ENCODE measurements at regions not wholly inside any gene's neighbourhood (a gene's known extent, or its start where the extent isn't known, plus 50 kb on each side); places are given as distances from the start of the nearest gene placed in this dataset.
"Not testable (repeated sequence)": the region's sequence is repeated elsewhere in the genome, so short reads cannot be mapped to it uniquely, and the experiment has no call there.

DNA sequence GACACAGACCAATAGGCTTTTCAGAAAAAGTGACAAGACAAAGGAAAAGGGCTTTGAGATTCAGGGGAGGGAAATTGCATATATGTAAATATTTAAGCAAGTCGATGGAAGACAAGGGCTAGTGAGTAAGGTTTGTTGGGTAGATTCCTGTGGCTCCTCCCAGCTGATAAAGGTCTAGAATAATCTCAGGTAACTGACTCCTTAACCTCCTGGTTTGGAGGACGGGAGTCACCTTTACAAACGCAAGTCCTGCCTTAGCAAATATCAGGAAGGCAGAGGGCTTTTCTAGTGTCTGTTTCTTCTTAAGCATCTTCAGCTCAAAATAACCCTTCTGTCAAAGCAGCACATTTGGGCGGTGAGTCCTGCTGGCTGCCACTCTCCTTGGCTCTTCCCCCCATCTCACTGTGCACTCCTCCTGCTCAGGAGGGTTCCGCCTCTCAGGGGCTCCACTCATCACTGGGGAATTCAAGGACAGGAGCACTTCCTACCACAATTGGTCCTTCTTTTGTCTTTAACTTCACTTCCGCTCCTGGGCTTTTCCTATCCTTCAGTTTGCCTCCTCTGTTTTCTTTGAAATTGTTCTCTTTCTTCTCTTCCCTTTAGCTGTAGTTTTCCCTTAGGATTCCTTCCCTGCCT is 496.3 kb upstream of the KLF6 start:
- DNase-seq: no peak

DNA sequence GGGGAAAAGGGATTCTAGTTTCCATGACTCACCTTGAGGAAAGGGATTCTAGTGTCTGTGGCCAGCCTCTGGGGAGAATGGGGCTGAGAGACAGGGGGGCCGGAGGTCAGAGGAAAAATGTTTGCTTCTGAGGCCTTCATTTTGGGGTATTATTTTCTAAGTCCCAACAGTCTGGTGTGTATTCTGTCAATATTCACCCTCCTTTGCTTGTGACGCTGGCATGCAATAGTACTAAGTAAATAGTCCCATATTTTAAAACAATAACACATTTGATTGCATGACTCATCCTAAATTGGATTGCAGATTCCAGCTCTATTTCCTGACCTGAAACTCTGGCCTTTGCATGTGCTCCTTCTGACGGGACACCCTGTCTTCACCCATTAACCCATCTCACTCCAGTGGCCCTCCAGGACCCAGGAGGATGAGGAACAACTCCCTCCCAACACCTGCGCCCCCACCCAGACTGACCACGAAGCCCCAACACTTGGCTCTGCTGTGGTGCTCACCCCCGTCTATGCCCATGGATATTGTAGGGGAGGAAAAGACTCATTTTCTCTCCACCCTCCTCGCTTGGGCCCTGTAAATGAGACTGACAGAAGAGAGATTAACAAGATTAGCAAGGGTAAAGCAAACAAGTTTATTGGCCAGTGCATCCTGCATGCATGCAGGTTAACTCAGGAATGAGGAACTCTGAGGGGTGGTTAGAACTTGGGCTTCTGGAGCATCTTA is 495.6 kb upstream of the KLF6 start:
- no peak for DNase-seq

DNA sequence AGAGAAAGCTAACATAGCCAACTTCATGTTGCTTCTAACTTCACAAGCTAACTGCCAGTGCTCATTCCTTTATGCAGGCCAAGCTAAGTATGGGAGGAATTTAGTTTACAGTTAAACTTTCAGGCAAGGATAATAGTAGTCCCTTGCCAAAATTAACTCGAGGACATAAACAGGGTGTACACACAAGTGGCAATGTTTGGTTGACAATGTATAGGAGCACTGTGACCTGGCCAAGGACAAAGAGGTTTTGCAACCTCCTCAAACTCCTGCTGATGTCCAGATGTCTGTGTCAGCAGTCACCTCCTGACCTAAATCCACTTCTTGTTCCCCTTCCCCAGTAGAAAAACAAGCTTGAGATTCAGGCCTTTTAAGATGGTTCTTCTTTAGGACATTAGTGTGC is 494.6 kb upstream of the KLF6 start:
- DNase-seq: no peak

DNA sequence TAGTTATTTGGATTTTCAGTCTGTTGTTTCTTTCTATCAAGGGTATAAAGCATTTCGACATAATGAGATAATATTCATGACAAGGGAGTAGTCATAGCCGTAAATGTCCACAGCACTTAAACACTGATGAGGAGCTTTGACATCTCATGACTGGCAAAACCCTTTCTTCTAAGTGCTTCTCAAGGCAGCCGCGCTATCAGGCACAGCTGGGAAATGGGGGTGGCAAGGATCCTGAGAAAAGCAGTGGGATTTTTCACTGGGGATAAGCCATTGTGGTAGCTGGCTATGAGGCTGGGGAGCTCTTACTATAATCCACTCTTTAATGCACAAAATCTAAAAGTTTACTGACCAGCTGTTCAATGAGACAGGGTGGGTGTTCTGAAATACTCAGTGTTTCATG is 493.2 kb upstream of the KLF6 start:
- DNase-seq: no peak

DNA sequence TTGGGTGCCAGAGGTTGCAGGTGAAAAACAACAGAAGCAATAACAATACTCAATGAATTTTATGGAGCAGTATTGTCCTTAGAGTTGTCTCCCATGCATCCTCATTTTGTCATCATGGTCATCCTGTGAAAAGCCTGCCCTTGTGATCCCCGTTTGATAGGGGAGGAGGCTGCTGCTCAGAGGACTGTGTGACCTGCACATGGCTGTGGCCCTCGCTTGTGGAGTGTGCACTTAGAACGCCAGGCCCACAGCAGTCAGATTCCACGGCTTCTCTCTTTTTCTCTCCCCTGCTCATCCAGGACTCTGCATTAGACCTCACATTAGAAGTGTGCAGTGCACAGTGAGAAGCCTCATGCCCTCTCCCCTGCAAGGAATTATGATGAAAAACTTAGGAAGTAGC is 491.1 kb upstream of the KLF6 start:
- DNase-seq: no peak

DNA sequence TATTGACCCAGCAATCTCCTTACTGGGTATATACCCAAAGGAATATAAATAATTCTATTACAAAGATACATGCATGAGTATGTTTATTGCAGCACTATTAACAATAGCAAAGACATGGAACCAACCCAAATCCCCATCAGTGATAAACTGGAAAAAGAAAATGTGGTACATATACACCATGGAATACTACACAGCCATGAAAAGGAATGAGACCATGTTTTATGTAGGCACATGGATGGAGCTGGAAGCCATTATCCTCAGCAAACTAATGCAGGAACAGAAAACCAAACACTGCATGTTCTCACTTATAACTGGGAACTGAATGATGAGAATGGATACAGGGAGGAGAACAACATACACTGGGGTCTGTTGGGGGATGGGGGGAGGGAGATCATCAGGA is 489.7 kb upstream of the KLF6 start:
- DNase-seq: not testable (repeated sequence)

DNA sequence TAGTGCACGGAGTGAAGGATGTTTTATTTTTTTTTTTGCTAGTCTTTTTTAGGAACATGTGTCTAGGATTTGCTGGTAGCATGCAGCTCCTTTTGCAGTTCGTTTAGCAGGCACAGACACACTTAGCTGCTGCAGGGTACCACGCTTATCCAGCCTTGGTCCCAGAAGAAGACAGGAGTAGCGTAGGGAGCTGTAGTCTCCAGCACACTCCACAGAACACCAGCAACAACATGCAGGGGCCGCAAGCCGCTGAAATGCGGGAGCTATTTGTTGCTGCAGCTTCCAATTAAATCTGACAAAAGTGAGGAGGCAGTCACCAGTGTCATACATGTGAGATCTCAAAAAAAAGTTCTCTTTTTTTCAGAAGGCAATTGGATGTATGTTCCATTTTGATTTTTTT is 486.2 kb upstream of the KLF6 start:
- DNase-seq: no peak

DNA sequence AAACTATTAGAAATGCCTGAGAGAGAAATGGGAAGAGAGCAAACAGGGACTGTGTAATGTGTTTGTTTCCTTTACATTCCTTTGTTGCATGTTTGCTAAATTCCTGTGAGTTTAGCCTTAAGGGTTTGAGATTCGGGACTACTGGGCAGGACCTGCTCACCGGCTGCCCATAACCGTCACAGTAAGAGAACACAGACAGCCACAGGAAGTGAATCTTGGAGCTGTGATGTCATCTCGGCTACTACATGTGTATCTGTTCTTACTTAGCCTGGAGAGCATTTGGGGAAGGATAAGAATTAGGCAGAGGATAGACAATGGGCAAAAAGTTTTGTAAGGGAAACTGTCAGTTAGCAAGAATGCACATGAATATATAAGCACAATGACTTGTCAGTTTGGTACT is 485.1 kb upstream of the KLF6 start:
- no peak for DNase-seq

DNA sequence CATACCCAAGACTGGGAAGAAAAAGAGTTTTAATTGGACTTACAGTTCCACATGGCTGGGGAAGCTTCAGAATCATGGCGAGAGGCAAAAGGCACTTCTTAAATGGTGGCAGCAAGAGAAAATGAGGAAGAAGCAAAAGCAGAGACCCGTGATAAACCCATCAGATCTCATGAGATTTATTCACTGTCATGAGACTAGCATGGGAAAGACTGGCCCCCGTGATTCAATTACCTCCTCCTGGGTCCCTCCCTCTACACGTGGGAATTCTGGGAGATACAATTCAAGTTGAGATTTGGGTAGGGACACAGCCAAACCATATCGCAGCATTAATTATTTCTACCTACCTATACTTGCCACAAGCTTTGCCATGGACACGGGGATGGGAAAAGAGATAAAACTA is 483.5 kb upstream of the KLF6 start:
- DNase-seq: not testable (repeated sequence)

DNA sequence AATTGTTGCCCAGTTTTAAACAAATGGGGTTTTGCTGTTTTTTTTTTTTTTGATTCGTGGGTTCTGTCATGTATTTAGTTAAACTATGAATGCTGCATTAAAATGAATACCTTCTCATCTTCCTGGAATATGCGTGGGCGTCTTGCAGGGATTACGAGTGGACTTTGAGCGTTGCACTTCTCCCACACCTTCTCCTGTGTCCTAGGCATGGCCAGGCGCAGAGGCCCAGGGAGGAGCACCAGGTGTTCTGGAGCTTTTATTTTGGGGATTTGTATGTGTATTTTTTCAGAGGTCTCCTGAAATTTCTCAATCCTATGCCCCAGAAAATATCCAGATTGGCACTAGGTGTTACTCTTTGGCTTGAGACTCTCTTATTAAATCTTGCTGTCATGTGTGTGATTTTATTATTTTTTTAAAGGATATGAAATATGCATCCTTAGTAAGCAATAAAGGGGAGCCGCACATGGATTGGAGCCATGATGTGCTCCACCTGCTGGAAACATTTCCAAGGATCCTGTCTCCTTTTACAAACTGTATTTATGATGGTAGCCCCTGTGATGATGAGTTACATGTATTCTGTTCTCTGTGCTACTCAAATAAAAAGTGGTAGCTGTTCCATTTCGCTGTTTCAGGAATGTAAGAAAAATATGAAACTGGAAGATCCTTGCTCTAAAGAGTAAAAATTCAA is 482.2 kb upstream of the KLF6 start:
- no peak for DNase-seq

DNA sequence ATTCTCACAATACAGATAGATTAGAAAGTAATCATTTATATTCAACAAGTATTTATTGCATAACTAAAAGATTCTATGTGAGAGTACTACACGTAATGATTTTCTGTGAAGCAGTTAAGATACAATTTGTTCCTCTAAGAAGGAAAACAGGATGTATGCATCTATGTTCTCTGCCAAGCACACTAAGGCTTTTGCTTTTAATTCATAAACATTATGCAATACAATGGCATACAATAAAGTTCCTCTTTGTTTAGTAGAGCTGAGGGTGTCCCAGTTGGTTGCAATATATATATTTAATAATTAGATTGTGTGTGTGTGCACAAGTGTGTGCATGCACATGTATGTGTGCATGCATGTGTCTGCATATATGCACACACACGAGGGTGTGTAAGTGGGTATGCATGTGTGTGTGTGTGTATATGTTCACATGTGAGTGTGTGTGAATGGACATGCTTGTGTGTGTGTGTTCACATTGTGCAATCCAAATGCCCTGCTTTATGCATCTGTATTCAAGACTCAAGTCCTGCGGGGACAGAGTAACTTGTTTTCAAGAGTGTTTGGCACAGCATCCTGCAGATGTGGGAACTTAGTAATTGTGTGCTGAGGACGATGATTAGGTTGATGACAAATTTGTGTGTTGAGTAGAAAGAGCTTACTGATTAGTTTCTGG is 481.5 kb upstream of the KLF6 start:
- DNase-seq: no peak

DNA sequence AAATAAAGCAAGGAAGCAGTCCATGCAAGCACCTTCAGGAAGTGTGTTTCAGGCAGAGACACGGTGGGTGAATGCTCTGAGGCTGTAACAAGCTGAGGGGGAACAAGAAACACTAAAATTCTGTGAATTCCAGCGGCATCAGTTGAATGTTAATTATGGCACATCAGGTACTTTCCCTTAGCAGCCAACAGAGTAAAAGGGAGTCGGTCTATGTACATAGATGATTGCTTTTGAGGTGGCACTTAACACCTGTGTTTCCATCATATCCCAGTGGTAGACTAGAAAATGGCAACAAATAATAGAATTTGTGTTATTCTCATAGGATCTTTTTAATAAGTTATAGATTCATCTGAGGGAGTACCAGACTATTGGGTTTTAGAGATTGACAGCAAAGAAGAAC is 481.0 kb upstream of the KLF6 start:
- DNase-seq: no peak

DNA sequence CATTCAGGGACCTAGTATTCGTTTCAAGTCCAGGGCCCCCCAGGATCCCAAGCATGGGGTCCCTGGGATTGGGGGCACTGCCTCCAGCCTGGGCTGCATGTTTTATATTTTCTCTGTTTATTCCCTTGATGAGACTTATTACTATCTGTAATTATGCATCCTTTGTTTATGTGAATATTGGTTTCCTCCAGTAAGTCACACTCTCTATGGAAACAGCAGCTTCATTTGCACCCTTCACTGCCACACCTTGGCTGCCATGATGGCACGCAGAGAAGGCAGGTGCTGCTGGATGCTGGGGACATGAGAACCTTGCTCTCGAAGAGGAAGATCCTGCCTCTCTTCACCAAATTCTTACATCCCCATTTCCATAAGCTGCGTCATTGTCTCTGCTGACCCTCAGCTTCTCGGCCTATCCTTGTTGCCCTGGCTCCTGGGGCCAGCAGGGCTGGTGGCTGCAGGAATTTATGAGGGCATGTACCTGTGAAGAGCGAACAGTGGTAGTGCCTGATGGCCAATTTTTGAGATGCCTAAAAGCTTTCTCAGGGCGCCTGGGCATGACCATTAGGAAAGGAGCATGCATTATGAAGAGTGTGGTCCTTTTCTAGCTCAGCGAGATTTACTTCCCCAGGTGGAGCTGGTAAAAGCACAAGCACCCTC is 479.3 kb upstream of the KLF6 start:
- DNase-seq: no peak

DNA sequence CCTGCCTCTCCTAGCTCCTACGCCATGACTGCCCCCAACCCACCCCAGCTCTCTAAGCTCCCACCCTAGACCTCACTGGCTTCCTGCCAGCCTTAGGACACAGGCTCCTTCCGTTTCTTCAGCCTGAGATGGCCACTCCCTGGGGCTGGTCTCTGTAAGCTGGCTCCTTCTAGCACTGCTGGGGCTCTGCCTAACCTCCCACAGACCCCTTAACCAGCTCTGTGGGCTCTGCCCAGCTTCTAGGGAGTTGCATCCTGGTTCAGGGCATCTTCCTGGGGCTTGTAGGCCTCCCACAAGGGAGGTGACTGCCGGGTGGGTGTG is 478.6 kb upstream of the KLF6 start:
- DNase-seq: no peak

DNA sequence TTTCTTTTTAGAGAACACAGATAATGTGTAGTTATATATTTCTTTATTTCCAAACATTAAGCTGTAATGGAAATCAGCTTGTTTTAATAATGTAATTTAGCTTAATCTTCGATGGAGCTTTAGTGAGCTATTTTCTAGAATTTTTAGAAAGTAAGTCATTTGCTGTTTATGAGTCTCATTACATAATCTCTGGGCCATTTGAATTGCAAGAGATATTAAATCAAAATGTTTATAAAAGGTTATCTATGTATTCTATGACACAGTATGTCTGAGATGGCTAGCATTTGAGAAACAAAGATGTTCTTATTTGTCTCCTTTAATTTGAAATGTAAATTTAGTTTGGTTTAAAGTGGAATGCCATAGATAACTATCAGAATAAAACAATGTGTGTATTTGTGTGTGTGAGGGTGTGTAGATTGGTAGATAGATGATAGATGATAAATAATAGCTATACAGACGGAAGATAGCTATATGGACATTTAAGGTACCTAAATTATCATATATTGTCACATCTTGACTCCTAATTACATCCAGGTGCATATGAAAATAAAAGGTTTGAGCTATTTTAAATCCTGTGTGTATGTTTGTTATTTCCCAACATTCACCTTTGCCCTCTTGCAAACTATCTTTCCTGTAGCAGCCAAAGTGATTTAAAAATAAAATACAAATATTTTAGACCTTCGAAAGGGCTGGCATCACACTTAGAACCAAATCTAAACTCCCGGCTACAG is 478.0 kb upstream of the KLF6 start:
- no peak for DNase-seq

DNA sequence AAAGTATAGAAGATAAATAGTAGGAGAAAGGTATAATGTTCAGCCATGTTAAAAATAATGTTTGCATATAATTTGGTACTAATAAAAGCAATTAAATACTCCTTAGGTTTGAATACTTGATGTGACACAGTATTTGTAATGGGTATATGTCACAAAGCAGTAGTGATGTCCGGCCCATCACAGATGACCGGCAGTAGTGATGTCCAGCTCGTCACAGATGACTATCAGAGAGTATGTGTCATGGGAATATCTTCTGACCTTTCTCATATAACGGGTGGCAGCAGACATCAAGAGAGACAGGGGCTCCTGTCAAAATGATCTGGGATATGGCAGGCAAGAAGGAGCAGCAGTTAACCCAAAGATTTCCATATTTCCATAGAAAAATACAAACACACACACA is 477.4 kb upstream of the KLF6 start:
- DNase-seq: no peak

DNA sequence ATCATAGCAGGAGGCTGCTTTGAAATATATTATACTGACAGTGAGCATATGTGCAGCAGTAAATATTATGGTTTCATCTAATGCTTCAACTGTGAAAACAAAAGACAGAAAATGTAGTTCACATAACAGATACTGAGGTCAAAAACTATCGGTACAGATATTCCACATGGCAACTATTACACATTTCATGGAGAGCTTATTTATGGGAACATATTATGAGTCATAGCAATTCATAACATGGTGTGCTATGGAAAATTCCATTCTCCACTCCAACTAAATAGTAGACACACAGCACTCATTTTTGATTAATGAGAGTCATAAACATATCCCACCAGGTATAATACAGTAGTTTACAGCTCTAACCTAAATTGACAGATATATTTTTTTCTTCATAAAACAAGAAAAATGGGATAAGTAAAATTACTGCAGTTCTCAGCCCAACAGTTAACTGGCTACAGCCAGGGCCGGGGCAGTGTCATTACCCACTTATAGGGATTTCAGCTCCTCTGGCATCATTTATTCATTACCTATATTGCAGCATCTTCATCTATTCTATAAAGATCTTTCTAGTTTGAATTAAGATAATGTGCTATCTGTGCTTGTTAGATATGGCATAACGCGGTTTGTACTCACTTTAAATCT is 475.6 kb upstream of the KLF6 start:
- no peak for DNase-seq

DNA sequence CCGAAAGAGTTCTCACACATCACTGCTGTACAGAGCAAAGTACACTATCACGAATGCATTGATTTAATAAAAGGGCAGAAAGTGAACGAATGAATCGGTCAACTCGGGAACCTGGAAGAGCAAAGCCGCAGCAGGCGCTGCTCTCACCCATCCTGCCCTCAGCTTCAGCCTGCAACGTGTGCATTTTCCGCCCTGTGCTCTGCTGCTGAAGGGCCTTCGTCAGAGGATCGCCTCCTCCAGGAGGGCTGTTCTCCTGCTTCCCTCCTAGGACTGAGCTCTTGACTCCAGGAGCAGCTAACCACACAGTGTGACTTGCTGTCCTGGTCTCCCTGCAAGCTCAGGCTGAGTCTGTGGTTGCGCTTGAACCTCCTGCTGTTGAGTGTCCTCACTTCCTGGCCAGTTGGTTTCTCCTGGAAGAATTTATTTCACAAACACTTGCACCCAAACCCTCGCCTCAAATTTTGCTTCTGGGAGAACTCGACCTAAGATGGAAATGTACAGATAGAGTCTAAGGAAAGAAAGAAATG is 473.0 kb upstream of the KLF6 start:
- DNase-seq: no peak

DNA sequence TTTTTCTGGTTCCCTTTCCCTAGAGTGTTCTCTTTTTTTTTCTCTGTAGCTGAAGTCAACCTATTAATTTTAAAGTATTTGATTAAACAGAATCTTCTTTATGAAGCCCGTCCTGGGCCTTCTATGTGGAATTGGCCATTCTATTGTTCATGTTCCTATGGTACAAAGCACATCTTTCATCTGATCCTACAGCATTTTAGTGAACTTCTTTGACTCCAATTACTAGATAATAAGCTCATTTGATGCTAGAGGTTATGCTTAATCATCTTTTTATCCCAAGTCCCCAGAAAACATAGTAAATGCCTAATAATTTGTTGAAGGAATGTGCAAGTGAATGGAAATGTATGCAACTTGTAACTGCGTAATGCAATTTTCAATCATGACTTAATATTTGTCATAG is 472.0 kb upstream of the KLF6 start:
- DNase-seq: no peak

DNA sequence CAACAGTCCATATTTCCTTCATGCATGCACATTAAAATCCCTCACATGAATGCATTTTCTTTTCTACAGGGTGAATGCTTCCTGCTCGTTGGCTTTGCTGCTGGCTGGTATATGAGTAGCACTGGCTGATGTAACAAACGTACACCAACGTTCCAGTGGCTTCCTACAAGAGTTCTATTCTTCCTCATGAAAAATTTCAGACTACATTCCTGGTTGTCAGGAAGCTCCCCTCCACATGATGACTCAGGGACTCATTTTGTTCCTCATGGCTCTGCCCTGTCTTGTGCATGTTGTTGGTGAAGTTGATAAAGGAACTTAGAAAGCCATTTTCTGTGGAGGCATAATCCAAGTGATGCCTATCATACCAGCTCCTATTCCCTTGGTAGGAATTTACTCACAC is 470.7 kb upstream of the KLF6 start:
- no peak for DNase-seq

DNA sequence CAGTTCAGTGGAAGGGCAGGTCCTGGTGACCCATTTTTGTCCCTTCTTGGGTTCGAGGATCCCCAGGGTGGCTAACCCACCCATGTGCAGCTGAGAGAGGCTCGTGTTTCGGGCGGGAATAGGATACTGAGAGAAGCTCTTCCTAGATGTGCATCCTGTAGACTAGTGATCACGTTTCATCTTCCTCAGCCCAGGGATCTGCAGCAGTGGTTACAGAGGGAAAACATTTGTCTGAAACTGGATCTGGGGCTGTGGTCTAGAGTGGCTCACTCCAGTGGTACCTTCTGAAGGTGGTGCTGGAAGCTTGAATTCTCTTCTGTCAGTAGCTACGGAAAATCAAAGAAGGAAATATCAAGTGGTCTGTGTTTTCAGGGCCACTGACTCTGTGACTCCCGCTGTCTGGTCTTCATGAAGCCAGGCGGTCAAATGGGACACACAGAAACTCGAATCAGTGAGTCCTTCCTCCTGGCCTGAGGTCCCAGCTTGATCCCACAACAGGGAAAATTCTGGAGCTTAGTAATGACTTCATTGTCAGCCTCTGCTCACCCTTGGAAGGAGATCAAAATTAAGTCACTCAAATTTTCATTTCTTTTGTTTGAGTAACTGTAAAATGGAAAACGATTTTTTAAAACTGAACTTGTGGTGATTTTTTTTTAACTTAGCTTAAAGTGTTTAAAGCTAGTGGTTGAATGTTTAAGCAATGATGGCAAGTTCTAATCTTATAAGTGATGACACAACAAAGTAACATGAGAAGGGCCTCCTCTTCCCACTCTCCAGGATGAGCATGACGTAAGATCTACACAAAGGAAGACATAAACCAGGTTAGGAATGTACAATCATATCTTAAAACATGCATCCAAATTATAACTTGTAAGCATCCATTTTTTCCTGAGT is 469.3 kb upstream of the KLF6 start:
- DNase-seq: no peak
